OCI-LY1 (cell line): ENCODE measurements at regions not wholly inside any gene's neighbourhood (a gene's known extent, or its start where the extent isn't known, plus 50 kb on each side); places are given as distances from the start of the nearest gene placed in this dataset.

Source experiments
- EZH2 ChIP-seq: fragments of 200-600 bp; sonication (generic), shearing (Covaris generic); IDR thresholded peaks from 2 replicates; pipeline ENCODE4 v1.8.0; 2017; ENCODE audit warnings: borderline replicate concordance, mixed run types, mild to moderate bottlenecking, antibody characterized with exemption, low read length, moderate library complexity, mixed read lengths
- TF ChIP-seq, protein P1 (sequence below): fragments of 200-600 bp; sonication (generic), shearing (Covaris generic); IDR thresholded peaks from 2 replicates; pipeline ENCODE4 v1.5.1; 2017; ENCODE audit warnings: mild to moderate bottlenecking, antibody characterized with exemption, low read length, moderate library complexity, mixed read lengths

DNA sequence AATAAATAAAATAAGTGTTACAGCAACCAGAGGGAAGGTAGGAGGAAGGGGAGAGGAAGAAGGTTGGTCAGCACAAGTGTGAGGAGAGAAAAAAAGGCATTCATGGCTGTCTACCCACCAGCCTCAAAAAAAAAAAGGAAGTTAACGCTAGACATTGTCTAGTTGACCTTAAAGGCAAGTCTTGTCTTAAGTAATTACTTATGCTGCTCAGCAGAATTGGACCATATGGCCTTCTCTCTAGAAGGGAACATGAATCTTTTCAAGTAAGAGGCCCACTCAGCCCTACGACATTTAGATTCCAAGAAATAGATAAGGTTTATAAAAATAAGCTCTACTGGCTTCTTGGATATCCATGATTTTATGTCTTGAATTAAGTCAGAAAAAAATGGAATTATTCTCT, 172.7 kb downstream of the ETNK1 start:
- TF ChIP-seq, protein P1, sequence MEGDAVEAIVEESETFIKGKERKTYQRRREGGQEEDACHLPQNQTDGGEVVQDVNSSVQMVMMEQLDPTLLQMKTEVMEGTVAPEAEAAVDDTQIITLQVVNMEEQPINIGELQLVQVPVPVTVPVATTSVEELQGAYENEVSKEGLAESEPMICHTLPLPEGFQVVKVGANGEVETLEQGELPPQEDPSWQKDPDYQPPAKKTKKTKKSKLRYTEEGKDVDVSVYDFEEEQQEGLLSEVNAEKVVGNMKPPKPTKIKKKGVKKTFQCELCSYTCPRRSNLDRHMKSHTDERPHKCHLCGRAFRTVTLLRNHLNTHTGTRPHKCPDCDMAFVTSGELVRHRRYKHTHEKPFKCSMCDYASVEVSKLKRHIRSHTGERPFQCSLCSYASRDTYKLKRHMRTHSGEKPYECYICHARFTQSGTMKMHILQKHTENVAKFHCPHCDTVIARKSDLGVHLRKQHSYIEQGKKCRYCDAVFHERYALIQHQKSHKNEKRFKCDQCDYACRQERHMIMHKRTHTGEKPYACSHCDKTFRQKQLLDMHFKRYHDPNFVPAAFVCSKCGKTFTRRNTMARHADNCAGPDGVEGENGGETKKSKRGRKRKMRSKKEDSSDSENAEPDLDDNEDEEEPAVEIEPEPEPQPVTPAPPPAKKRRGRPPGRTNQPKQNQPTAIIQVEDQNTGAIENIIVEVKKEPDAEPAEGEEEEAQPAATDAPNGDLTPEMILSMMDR = no peak
- no peak for TF ChIP-seq EZH2
